ENCODE measurements at regions not wholly inside any gene's neighbourhood (a gene's known extent, or its start where the extent isn't known, plus 50 kb on each side); places are given as distances from the start of the nearest gene placed in this dataset.

GRCh38 chr4:73340917-73341316, 63.2 kb upstream of the ALB start:
- TF ChIP-seq CTCF (IDR thresholded peaks at IDR 0.05), result no peak
- no peak for TF ChIP-seq POLR2AphosphoS5 (IDR thresholded peaks at IDR 0.05)
